ENCODE measurements at regions not wholly inside any gene's neighbourhood (a gene's known extent, or its start where the extent isn't known, plus 50 kb on each side); places are given as distances from the start of the nearest gene placed in this dataset.

DNA sequence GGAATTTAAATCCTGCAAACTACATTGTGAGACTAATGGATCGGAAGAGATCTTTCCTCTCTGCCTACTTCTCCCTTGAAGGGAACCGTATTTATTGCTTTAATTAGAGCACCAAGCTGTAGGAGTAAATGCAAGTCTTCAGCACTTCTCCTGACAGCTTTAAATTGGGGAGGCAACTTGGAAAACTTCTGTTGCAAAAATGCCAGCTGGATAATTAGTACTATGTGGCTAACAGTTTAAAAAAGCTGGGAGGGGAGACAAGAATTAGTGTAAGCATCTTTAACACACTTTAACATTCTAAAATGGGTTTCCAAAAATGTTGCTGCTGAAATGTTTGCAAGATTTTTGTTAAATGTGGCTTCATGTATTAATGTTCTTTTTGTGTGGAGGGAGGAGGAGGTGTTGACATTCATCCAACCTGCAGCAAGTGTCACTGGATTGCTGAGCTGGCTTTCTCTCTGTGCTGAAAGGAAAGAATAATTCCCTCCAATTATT, 108.5 kb downstream of the PCTP start:
- Histone ChIP-seq H3K4me2 (ENCODE audit: low read length) (no peak overlapping the region), H3K4me3 (ENCODE audit: low read length) (no peak overlapping the region), H3K79me2 (replicated peaks; ENCODE audit: insufficient read depth, low read length) (no peaks in the 10 kb centered on the region), H3K9ac (ENCODE audit: low read length) (no peak overlapping the region), H3K36me3 (ENCODE audit: insufficient read depth, low read length) (no peaks in the 10 kb centered on the region), H3K27ac (ENCODE audit: low read length) (no peak overlapping the region), H3F3A (ENCODE audit: insufficient read depth, low read length, poor library complexity, severe bottlenecking) (no peaks in the 10 kb centered on the region), H3K27me3 (ENCODE audit: insufficient read depth, low read depth, low read length) (no peaks in the 10 kb centered on the region), H3K9me3 (ENCODE audit: low read length) (no peaks in the 10 kb centered on the region), H4K20me1 (ENCODE audit: insufficient read depth) (no peaks in the 10 kb centered on the region), H2AFZ (ENCODE audit: low read depth, low read length) (no peak overlapping the region), H3K9me2 (ENCODE audit: insufficient read depth, low read length) (no peaks in the 10 kb centered on the region)
- no peak for TF ChIP-seq MXI1 (conservative IDR thresholded peaks at IDR 0.05; ENCODE audit: poor library complexity, severe bottlenecking)

- Histone ChIP-seq H4K20me1 (ENCODE audit: insufficient read depth) (no peaks in the 10 kb centered on the region), H2AFZ (ENCODE audit: low read depth, low read length) (no peak overlapping the region), H3K4me3 (ENCODE audit: low read length) (no peak overlapping the region), H3F3A (ENCODE audit: insufficient read depth, low read length, poor library complexity, severe bottlenecking) (no peaks in the 10 kb centered on the region), H3K9me3 (ENCODE audit: low read length) (no peaks in the 10 kb centered on the region), H3K79me2 (replicated peaks; ENCODE audit: insufficient read depth, low read length) (no peaks in the 10 kb centered on the region), H3K9ac (ENCODE audit: low read length) (no peak overlapping the region), H3K4me2 (ENCODE audit: low read length) (no peak overlapping the region), H3K9me2 (ENCODE audit: insufficient read depth, low read length) (no peaks in the 10 kb centered on the region), H3K27me3 (ENCODE audit: insufficient read depth, low read depth, low read length) (no peaks in the 10 kb centered on the region), H3K36me3 (ENCODE audit: insufficient read depth, low read length) (no peaks in the 10 kb centered on the region), H3K27ac (ENCODE audit: low read length) (no peak overlapping the region)
- TF ChIP-seq EZH2 (IDR thresholded peaks at IDR 0.05; ENCODE audit: borderline replicate concordance, insufficient read depth, low read length, poor library complexity, severe bottlenecking) (no peak), MXI1 (conservative IDR thresholded peaks at IDR 0.05; ENCODE audit: poor library complexity, severe bottlenecking) (no peak)
These were observed 114.4 kb downstream of the PCTP start for GRCh38 chr17:55865072-55865762.

GRCh38 chr17:55870044-55870443, 119.2 kb downstream of the PCTP start:
- no peaks in the 10 kb centered on the region for H3K36me3 ChIP-seq (ENCODE audit: insufficient read depth, low read length)
- TF ChIP-seq, protein P1, sequence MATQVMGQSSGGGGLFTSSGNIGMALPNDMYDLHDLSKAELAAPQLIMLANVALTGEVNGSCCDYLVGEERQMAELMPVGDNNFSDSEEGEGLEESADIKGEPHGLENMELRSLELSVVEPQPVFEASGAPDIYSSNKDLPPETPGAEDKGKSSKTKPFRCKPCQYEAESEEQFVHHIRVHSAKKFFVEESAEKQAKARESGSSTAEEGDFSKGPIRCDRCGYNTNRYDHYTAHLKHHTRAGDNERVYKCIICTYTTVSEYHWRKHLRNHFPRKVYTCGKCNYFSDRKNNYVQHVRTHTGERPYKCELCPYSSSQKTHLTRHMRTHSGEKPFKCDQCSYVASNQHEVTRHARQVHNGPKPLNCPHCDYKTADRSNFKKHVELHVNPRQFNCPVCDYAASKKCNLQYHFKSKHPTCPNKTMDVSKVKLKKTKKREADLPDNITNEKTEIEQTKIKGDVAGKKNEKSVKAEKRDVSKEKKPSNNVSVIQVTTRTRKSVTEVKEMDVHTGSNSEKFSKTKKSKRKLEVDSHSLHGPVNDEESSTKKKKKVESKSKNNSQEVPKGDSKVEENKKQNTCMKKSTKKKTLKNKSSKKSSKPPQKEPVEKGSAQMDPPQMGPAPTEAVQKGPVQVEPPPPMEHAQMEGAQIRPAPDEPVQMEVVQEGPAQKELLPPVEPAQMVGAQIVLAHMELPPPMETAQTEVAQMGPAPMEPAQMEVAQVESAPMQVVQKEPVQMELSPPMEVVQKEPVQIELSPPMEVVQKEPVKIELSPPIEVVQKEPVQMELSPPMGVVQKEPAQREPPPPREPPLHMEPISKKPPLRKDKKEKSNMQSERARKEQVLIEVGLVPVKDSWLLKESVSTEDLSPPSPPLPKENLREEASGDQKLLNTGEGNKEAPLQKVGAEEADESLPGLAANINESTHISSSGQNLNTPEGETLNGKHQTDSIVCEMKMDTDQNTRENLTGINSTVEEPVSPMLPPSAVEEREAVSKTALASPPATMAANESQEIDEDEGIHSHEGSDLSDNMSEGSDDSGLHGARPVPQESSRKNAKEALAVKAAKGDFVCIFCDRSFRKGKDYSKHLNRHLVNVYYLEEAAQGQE (IDR thresholded peaks at IDR 0.05; ENCODE audit: borderline replicate concordance) = no peak
- TF ChIP-seq EP300 (conservative IDR thresholded peaks at IDR 0.05; ENCODE audit: poor library complexity, severe bottlenecking) = no peak
- no peak for TF ChIP-seq POLR2AphosphoS5 (IDR thresholded peaks at IDR 0.05)
- TF ChIP-seq RAD21 (conservative IDR thresholded peaks at IDR 0.05) = no peak
- no peak for TF ChIP-seq TAF1 (IDR thresholded peaks at IDR 0.05; ENCODE audit: low read depth)
- no peak for TF ChIP-seq SMC3 (conservative IDR thresholded peaks at IDR 0.05; ENCODE audit: poor library complexity)
- TF ChIP-seq EZH2 (IDR thresholded peaks at IDR 0.05; ENCODE audit: borderline replicate concordance, insufficient read depth, low read length, poor library complexity, severe bottlenecking) = no peak
- TF ChIP-seq CTCF (IDR thresholded peaks at IDR 0.05; ENCODE audit: poor library complexity, severe bottlenecking) = no peak
- no peak for TF ChIP-seq MXI1 (conservative IDR thresholded peaks at IDR 0.05; ENCODE audit: poor library complexity, severe bottlenecking)
- no peaks in the 10 kb centered on the region for H3K9me2 ChIP-seq (ENCODE audit: insufficient read depth, low read length)
- H3K9ac ChIP-seq (ENCODE audit: low read length) = no peak overlapping the region
- H3K79me2 ChIP-seq (replicated peaks; ENCODE audit: insufficient read depth, low read length) = no peaks in the 10 kb centered on the region
- H3K9me3 ChIP-seq (ENCODE audit: low read length) = no peaks in the 10 kb centered on the region
- H3K4me2 ChIP-seq (ENCODE audit: low read length) = no peak overlapping the region
- H3F3A ChIP-seq (ENCODE audit: insufficient read depth, low read length, poor library complexity, severe bottlenecking) = no peaks in the 10 kb centered on the region
- H3K4me3 ChIP-seq (ENCODE audit: low read length) = no peak overlapping the region
- H3K27me3 ChIP-seq (ENCODE audit: insufficient read depth, low read depth, low read length) = no peaks in the 10 kb centered on the region
- no peak overlapping the region for H3K27ac ChIP-seq (ENCODE audit: low read length)
- no peaks in the 10 kb centered on the region for H4K20me1 ChIP-seq (ENCODE audit: insufficient read depth)
- H2AFZ ChIP-seq (ENCODE audit: low read depth, low read length) = no peak overlapping the region
